H1 (cell line): ENCODE measurements at regions not wholly inside any gene's neighbourhood (a gene's known extent, or its start where the extent isn't known, plus 50 kb on each side); places are given as distances from the start of the nearest gene placed in this dataset.

Source experiments
- CTCF ChIA-PET: fragments of 300-600 bp; sonication (Branson Sonifier 250); formaldehyde crosslinking; loops from one replicate; lab custom pipeline; 2021; ENCODE audit not compliant: partially characterized antibody; lab: Charles Lee
- POLR2A ChIA-PET: fragments of 300-600 bp; sonication (Branson Sonifier 250); formaldehyde crosslinking; loops from one replicate; lab custom pipeline; 2021; ENCODE audit warnings: inconsistent platforms; ENCODE audit not compliant: partially characterized antibody; lab: Charles Lee
- DNase-seq, 2 experiments: peaks; one replicate each; pipeline versions ENCODE4 v3.0.0 to v3.0.0-alpha.2; 2010 to 2022; ENCODE audit warnings: low spot score in 2 of 2, low read depth in 1 of 2, mixed read lengths in 1 of 2
- FAIRE-seq: peaks from 2 replicates; lab custom pipeline; 2011; peaks lifted over from hg19 to GRCh38; lab: Jason Lieb, UNC
- H2AFZ ChIP-seq: 2 replicates; pipeline ENCODE4 v1.8.1; 2012; ENCODE audit warnings: low read length, inconsistent platforms
- H2AK5ac ChIP-seq: 2 replicates; pipeline ENCODE4 v1.6.1; 2013; ENCODE audit warnings: low read depth, low read length
- H2BK120ac ChIP-seq: replicated peaks from 2 replicates; pipeline ENCODE3; 2013; ENCODE audit warnings: low read depth, low read length, inconsistent platforms
- H2BK12ac ChIP-seq: 2 replicates; pipeline ENCODE4 v1.6.1; 2013; ENCODE audit warnings: low read depth, low read length
- H2BK15ac ChIP-seq: 2 replicates; pipeline ENCODE4 v1.6.1; 2013; ENCODE audit warnings: low read length
- H2BK20ac ChIP-seq: 2 replicates; pipeline ENCODE4 v1.6.1; 2013; ENCODE audit warnings: low read length
- H2BK5ac ChIP-seq: 2 replicates; pipeline ENCODE4 v1.6.1; 2013; ENCODE audit warnings: low read depth, low read length
- H3K14ac ChIP-seq: 2 replicates; pipeline ENCODE4 v1.6.1; 2013; ENCODE audit warnings: inconsistent platforms; ENCODE audit not compliant: insufficient read length
- H3K18ac ChIP-seq: 2 replicates; pipeline ENCODE4 v1.6.1; 2013; ENCODE audit warnings: low read length; ENCODE audit errors: extremely low read depth
- H3K23ac ChIP-seq: 2 replicates; pipeline ENCODE4 v1.6.1; 2013; ENCODE audit warnings: inconsistent platforms; ENCODE audit not compliant: insufficient read length
- H3K23me2 ChIP-seq: 2 replicates; pipeline ENCODE4 v1.6.1; 2013; ENCODE audit warnings: low read depth, low read length
- H3K27ac ChIP-seq: 2 replicates; pipeline ENCODE4 v1.6.1; 2011; ENCODE audit warnings: low read depth, low read length, inconsistent platforms
- H3K27me3 ChIP-seq, 4 experiments: replicated peaks in 1 of 4; 1 replicate in 1 of 4; 2 replicates in 3 of 4; pipeline versions ENCODE4 v1.6.1 to v1.8.1; 2011 to 2013; ENCODE audit warnings: low read length in 3 of 4, mild to moderate bottlenecking in 3 of 4, inconsistent platforms in 2 of 4, mixed read lengths in 2 of 4, moderate library complexity in 1 of 4; ENCODE audit not compliant: control insufficient read depth in 3 of 4, insufficient read depth in 3 of 4; ENCODE audit errors: extremely low read depth in 1 of 4
- H3K36me3 ChIP-seq, 4 experiments: 2 replicates each; pipeline versions ENCODE4 v1.6.1 to v1.8.1; 2011 to 2013; ENCODE audit warnings: mild to moderate bottlenecking in 4 of 4, low read length in 3 of 4, moderate library complexity in 2 of 4, control low read depth in 1 of 4, inconsistent platforms in 1 of 4; ENCODE audit not compliant: insufficient read depth in 4 of 4, control insufficient read depth in 2 of 4
- H3K4ac ChIP-seq: replicated peaks from 2 replicates; pipeline ENCODE3; 2013; ENCODE audit warnings: low read length, low read depth, mixed read lengths, inconsistent platforms; ENCODE audit not compliant: insufficient read length
- H3K4me1 ChIP-seq, 4 experiments: replicated peaks in 1 of 4; 1 replicate in 1 of 4; 2 replicates in 3 of 4; pipeline versions ENCODE4 v1.6.1 to v1.8.1; 2011 to 2013; ENCODE audit warnings: low read length in 3 of 4, inconsistent platforms in 2 of 4, mixed read lengths in 1 of 4; ENCODE audit not compliant: insufficient read depth in 4 of 4, control insufficient read depth in 3 of 4
- H3K4me2 ChIP-seq, 2 experiments: 2 replicates each; pipeline versions ENCODE4 v1.6.1 to v1.8.1; 2011 to 2013; ENCODE audit warnings: low read depth in 2 of 2, low read length in 2 of 2, control low read depth in 1 of 2, inconsistent platforms in 1 of 2, mild to moderate bottlenecking in 1 of 2; ENCODE audit not compliant: insufficient read depth in 1 of 2
- H3K4me3 ChIP-seq, 4 experiments: fragments of 200-600, 300-600 bp in 1 of 4; sonication (generic), shearing (Covaris generic), sonication (Bioruptor Twin) in 1 of 4; 2 replicates each; pipeline versions ENCODE4 v1.5.1 to v1.8.1; 2011 to 2016; ENCODE audit warnings: low read length in 4 of 4, low read depth in 3 of 4, control low read depth in 2 of 4, inconsistent platforms in 2 of 4, mild to moderate bottlenecking in 2 of 4, mixed read lengths in 1 of 4, moderate library complexity in 1 of 4; ENCODE audit not compliant: insufficient read depth in 2 of 4; ENCODE audit errors: extremely low read depth in 1 of 4
- H3K56ac ChIP-seq: replicated peaks from 2 replicates; pipeline ENCODE3; 2013; ENCODE audit warnings: low read depth, mild to moderate bottlenecking, mixed read lengths, low read length, inconsistent platforms; ENCODE audit not compliant: insufficient read length
- H3K79me1 ChIP-seq: 2 replicates; pipeline ENCODE4 v1.6.1; 2013; ENCODE audit warnings: low read depth, low read length, control low read depth
- H3K79me2 ChIP-seq, 2 experiments: 2 replicates each; pipeline versions ENCODE4 v1.6.1 to v1.8.1; 2012 to 2013; ENCODE audit warnings: low read length in 2 of 2, mild to moderate bottlenecking in 2 of 2, inconsistent platforms in 1 of 2; ENCODE audit not compliant: insufficient read depth in 2 of 2, control insufficient read depth in 1 of 2
- H3K9ac ChIP-seq, 4 experiments: replicated peaks in 1 of 4; 1 replicate in 1 of 4; 2 replicates in 3 of 4; pipeline versions ENCODE4 v1.6.1 to v1.8.1; 2011 to 2013; ENCODE audit warnings: low read depth in 3 of 4, low read length in 3 of 4, control low read depth in 2 of 4, mild to moderate bottlenecking in 2 of 4, moderate library complexity in 2 of 4, inconsistent platforms in 1 of 4; ENCODE audit errors: extremely low read depth in 1 of 4
- H3K9me3 ChIP-seq, 2 experiments: 2 replicates each; pipeline versions ENCODE4 v1.6.1 to v1.8.1; 2012 to 2013; ENCODE audit warnings: mild to moderate bottlenecking in 2 of 2, moderate library complexity in 2 of 2, control low read depth in 1 of 2, inconsistent platforms in 1 of 2, low read depth in 1 of 2, low read length in 1 of 2, mixed read lengths in 1 of 2; ENCODE audit not compliant: insufficient read depth in 2 of 2
- H4K20me1 ChIP-seq, 2 experiments: replicated peaks in 1 of 2; 2 replicates each; pipeline versions ENCODE3 to v1.8.1; 2011 to 2013; ENCODE audit warnings: inconsistent platforms in 2 of 2, low read length in 2 of 2, mild to moderate bottlenecking in 1 of 2; ENCODE audit not compliant: insufficient read depth in 2 of 2, control insufficient read depth in 1 of 2
- H4K5ac ChIP-seq: 2 replicates; pipeline ENCODE4 v1.6.1; 2013; ENCODE audit warnings: low read length, low read depth, mixed read lengths, inconsistent platforms; ENCODE audit not compliant: insufficient read length
- H4K8ac ChIP-seq: 2 replicates; pipeline ENCODE4 v1.8.0; 2013; ENCODE audit warnings: mild to moderate bottlenecking, moderate library complexity, low read length, inconsistent platforms; ENCODE audit not compliant: insufficient read depth; ENCODE audit errors: extremely low read depth
- H4K91ac ChIP-seq: replicated peaks from 2 replicates; pipeline ENCODE3; 2013; ENCODE audit warnings: low read length, mixed read lengths, inconsistent platforms; ENCODE audit not compliant: insufficient read length
- EZH2 ChIP-seq: fragments of 200-600 bp; sonication (generic); IDR thresholded peaks from 2 replicates; pipeline ENCODE4 v1.7.1; 2012; ENCODE audit warnings: low read depth, mild to moderate bottlenecking, moderate library complexity, low read length, inconsistent platforms; ENCODE audit not compliant: severe bottlenecking
- FOSL1 ChIP-seq: IDR thresholded peaks from 2 replicates; pipeline ENCODE4 v1.6.1; 2011; ENCODE audit warnings: mild to moderate bottlenecking, low read depth, low read length, moderate library complexity; ENCODE audit not compliant: insufficient read depth
- GTF2F1 ChIP-seq: IDR thresholded peaks from 2 replicates; pipeline ENCODE4 v1.6.1; 2012; ENCODE audit warnings: low read depth, low read length, improper control_type of control experiment, borderline replicate concordance
- HDAC6 ChIP-seq: IDR thresholded peaks from one replicate; pipeline ENCODE4 v1.7.1; 2012; ENCODE audit warnings: low read depth, mild to moderate bottlenecking, inconsistent platforms, low read length, moderate library complexity
- KDM5A ChIP-seq: fragments of 200-600 bp; IDR thresholded peaks from 2 replicates; pipeline ENCODE4 v1.7.1; 2012; ENCODE audit warnings: mild to moderate bottlenecking, low read length, inconsistent platforms, mixed read lengths
- POLR2A ChIP-seq, 2 experiments: IDR thresholded peaks; 1 replicate in 1 of 2; 2 replicates in 1 of 2; pipeline ENCODE4 v1.6.1; 2011; ENCODE audit warnings: low read depth in 2 of 2, low read length in 2 of 2, mild to moderate bottlenecking in 2 of 2; ENCODE audit errors: control extremely low read depth in 1 of 2
- POU5F1 ChIP-seq: IDR thresholded peaks from 2 replicates; pipeline ENCODE4 v1.6.1; 2011; ENCODE audit warnings: low read depth, mild to moderate bottlenecking, low read length, moderate library complexity
- RBBP5 ChIP-seq: IDR thresholded peaks from 2 replicates; pipeline ENCODE4 v1.7.1; 2012; ENCODE audit warnings: low read depth, mild to moderate bottlenecking, inconsistent platforms, low read length, moderate library complexity, borderline replicate concordance
- RNF2 ChIP-seq: fragments of 200-900, 300-1000 bp; sonication (generic); IDR thresholded peaks from 2 replicates; pipeline ENCODE4 v1.7.1; 2016; ENCODE audit warnings: borderline replicate concordance, low read depth, mild to moderate bottlenecking, antibody characterized with exemption, low read length; ENCODE audit not compliant: poor library complexity, severe bottlenecking; ENCODE audit errors: missing control alignments
- RXRA ChIP-seq: IDR thresholded peaks from 2 replicates; pipeline ENCODE4 v1.6.1; 2011; ENCODE audit warnings: low read depth, mild to moderate bottlenecking, low read length, moderate library complexity; ENCODE audit not compliant: insufficient read depth
- USF2 ChIP-seq: IDR thresholded peaks from 2 replicates; pipeline ENCODE4 v1.6.1; 2011; ENCODE audit warnings: low read length, improper control_type of control experiment
- YY1 ChIP-seq: IDR thresholded peaks from 2 replicates; pipeline ENCODE4 v1.6.1; 2011; ENCODE audit warnings: low read depth, mild to moderate bottlenecking, low read length
- ZNF274 ChIP-seq: IDR thresholded peaks from 2 replicates; pipeline ENCODE4 v1.7.0; 2012; ENCODE audit warnings: low read length, borderline replicate concordance; ENCODE audit errors: extremely low read depth
- WGBS, 2 experiments: shearing (Covaris generic) in 1 of 2; methylation state at CpG; one replicate each; pipeline versions ENCODE4 v1.1.6 to v1.1.7; 2013 to 2015; ENCODE audit warnings: low lambda C conversion rate in 2 of 2, mixed read lengths in 2 of 2, inconsistent platforms in 1 of 2, low coverage in 1 of 2, missing lambda C conversion rate in 1 of 2; ENCODE audit not compliant: insufficient replicate concordance in 2 of 2, insufficient coverage in 1 of 2, insufficient read length in 1 of 2; ENCODE audit errors: extremely low coverage in 1 of 2, missing lambda C conversion rate in 1 of 2; 5-methylcytosine and 5-hydroxymethylcytosine counted together

DNA sequence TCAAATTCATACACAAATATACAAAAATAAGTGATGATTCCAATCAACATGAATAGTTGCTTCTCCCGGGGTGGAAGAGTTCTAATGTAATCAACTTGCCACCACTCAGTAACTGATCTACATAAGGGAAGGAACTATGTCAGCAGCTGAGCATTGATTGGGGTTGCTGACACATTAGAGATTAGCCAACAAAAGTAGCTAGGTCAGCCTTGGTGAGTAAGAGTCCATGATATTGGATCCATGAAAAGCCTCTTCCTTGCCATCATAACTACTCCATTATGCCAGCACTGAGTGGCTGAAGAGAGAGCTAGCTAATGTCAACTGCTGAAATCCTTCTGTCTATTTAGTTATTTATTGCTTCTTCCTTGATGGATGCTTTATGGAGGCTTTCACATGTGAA lies 309.8 kb downstream of the NFIB start:
- H3K27me3 ChIP-seq = no peaks in the 10 kb centered on the region
- no peaks in the 10 kb centered on the region for H3K36me3 ChIP-seq
- no peak overlapping the region for H3K18ac ChIP-seq
- no peak overlapping the region for H2AK5ac ChIP-seq
- no peak overlapping the region for H3K9ac ChIP-seq
- no peak overlapping the region for H3K4me2 ChIP-seq
- FAIRE-seq (no peak), DNase-seq (no peak)
- no peak overlapping the region for H2BK20ac ChIP-seq
- H3K4me3 ChIP-seq = no peak overlapping the region
- H2BK12ac ChIP-seq = no peak overlapping the region
- no peak overlapping the region for H2BK15ac ChIP-seq
- H3K27ac ChIP-seq = no peak overlapping the region
- H2AFZ ChIP-seq = no peak overlapping the region
- no peak overlapping the region for H4K91ac ChIP-seq
- H3K79me2 ChIP-seq = no peaks in the 10 kb centered on the region
- ChIA-PET CTCF (interaction anchor here (1.3 kb wide), 1 partner anchor 12 kb away, joined by 3 read pairs; no protein-coding TSS in a partner anchor), POLR2A (no interaction called here)
- no peak overlapping the region for H4K5ac ChIP-seq
- H3K14ac ChIP-seq = no peak overlapping the region
- H4K20me1 ChIP-seq = no peaks in the 10 kb centered on the region
- H3K4me1 ChIP-seq = no peaks in the 10 kb centered on the region
- 100% methylated on average over 1 of the region's 1 CpG; no CpG with 5 or more reads in 1 of the 2 experiments for WGBS, 2 experiments
- peaks cover 0 to 3% of the 10 kb centered on the region in 2 experiments; a peak in 1 of 4 replicates for H3K9me3 ChIP-seq
- no peak overlapping the region for H3K4ac ChIP-seq
- H2BK120ac ChIP-seq = no peak overlapping the region
- no peak overlapping the region for H4K8ac ChIP-seq
- H2BK5ac ChIP-seq = no peak overlapping the region
- no peak overlapping the region for H3K23ac ChIP-seq
- H3K56ac ChIP-seq = no peak overlapping the region
- H3K79me1 ChIP-seq = no peaks in the 10 kb centered on the region
- H3K23me2 ChIP-seq = no peaks in the 10 kb centered on the region
- TF ChIP-seq ZNF274 (no peak), RBBP5 (no peak), FOSL1 (no peak), RNF2 (no peak), USF2 (no peak), HDAC6 (no peak), GTF2F1 (no peak), KDM5A (no peak), EZH2 (no peak), POU5F1 (no peak), YY1 (no peak), RXRA (no peak), POLR2A (IDR thresholded peaks at IDR 0.05; ENCODE audit: control extremely low read depth in 1 of 2, low read depth in 2 of 2, low read length in 2 of 2) (no peak)
